GM21529 (cell line): ENCODE measurements at regions not wholly inside any gene's neighbourhood (a gene's known extent, or its start where the extent isn't known, plus 50 kb on each side); places are given as distances from the start of the nearest gene placed in this dataset.

Experiments
- ATAC-seq: cut with Tn5 transposase; IDR thresholded peaks from one replicate; pipeline ENCODE4 v1.9.1; 2021; ENCODE audit not compliant: unreplicated experiment

GRCh38 chr12:86331457-86331856 is 75.3 kb upstream of the MGAT4C start:
- no peak for ATAC-seq

- no peak for ATAC-seq
Observed at GRCh38 chr12:86331012-86331411, 74.8 kb upstream of the MGAT4C start.

- ATAC-seq: no peak
Observed at GRCh38 chr12:86312232-86312631, 56.0 kb upstream of the MGAT4C start.
